H9 (cell line): ENCODE measurements at regions not wholly inside any gene's neighbourhood (a gene's known extent, or its start where the extent isn't known, plus 50 kb on each side); places are given as distances from the start of the nearest gene placed in this dataset.
"Not testable (repeated sequence)": the region's sequence is repeated elsewhere in the genome, so short reads cannot be mapped to it uniquely, and the experiment has no call there.

Source experiments
- DNase-seq: peaks from one replicate; pipeline ENCODE4 v3.0.0-alpha.2; 2017
- H2AFZ ChIP-seq: one replicate; pipeline ENCODE4 v1.6.1; 2013; ENCODE audit warnings: mild to moderate bottlenecking, low read length, control low read depth, moderate library complexity
- H2AK5ac ChIP-seq: 2 replicates; pipeline ENCODE4 v1.6.1; 2013; ENCODE audit warnings: low read length, control low read depth, mixed read lengths; ENCODE audit not compliant: insufficient read length
- H2BK120ac ChIP-seq: one replicate; pipeline ENCODE4 v1.6.1; 2013; ENCODE audit warnings: low read depth, mild to moderate bottlenecking, low read length, control low read depth, inconsistent platforms; ENCODE audit not compliant: poor library complexity, severe bottlenecking
- H2BK12ac ChIP-seq: 2 replicates; pipeline ENCODE4 v1.6.1; 2013; ENCODE audit warnings: low read length, control low read depth, mixed read lengths, low read depth; ENCODE audit not compliant: insufficient read length
- H2BK15ac ChIP-seq: 2 replicates; pipeline ENCODE4 v1.6.1; 2013; ENCODE audit warnings: low read depth, low read length, control low read depth
- H2BK20ac ChIP-seq: one replicate; pipeline ENCODE4 v1.6.1; 2013; ENCODE audit warnings: low read depth, mild to moderate bottlenecking, low read length, control low read depth, inconsistent platforms; ENCODE audit not compliant: poor library complexity, severe bottlenecking
- H2BK5ac ChIP-seq: 2 replicates; pipeline ENCODE4 v1.6.1; 2013; ENCODE audit warnings: low read length, control low read depth, mixed read lengths; ENCODE audit not compliant: insufficient read length
- H3K14ac ChIP-seq: 2 replicates; pipeline ENCODE4 v1.6.1; 2013; ENCODE audit warnings: low read length, control low read depth; ENCODE audit not compliant: insufficient read depth
- H3K18ac ChIP-seq: 2 replicates; pipeline ENCODE4 v1.6.1; 2013; ENCODE audit warnings: low read depth, mild to moderate bottlenecking, mixed read lengths, low read length, control low read depth; ENCODE audit not compliant: insufficient read length
- H3K23ac ChIP-seq: 2 replicates; pipeline ENCODE4 v1.6.1; 2013; ENCODE audit warnings: low read length, control low read depth, mixed read lengths, low read depth; ENCODE audit not compliant: insufficient read length
- H3K23me2 ChIP-seq: 2 replicates; pipeline ENCODE4 v1.6.1; 2013; ENCODE audit warnings: low read depth, mild to moderate bottlenecking, mixed read lengths, low read length, control low read depth; ENCODE audit not compliant: insufficient read length, poor library complexity, severe bottlenecking
- H3K27ac ChIP-seq: 2 replicates; pipeline ENCODE4 v1.5.1; 2013; ENCODE audit warnings: low read length, control low read depth, mixed read lengths, low read depth; ENCODE audit not compliant: insufficient read length
- H3K27me3 ChIP-seq: 2 replicates; pipeline ENCODE4 v1.6.1; 2013; ENCODE audit warnings: low read length, control low read depth, inconsistent platforms; ENCODE audit not compliant: insufficient read depth
- H3K4ac ChIP-seq: 2 replicates; pipeline ENCODE4 v1.6.1; 2013; ENCODE audit warnings: low read depth, mild to moderate bottlenecking, control low read depth, inconsistent platforms, low read length, moderate library complexity
- H3K4me1 ChIP-seq: 2 replicates; pipeline ENCODE4 v1.6.1; 2013; ENCODE audit warnings: low read length, control low read depth, inconsistent platforms; ENCODE audit not compliant: insufficient read depth
- H3K4me2 ChIP-seq: 2 replicates; pipeline ENCODE4 v1.6.1; 2013; ENCODE audit warnings: low read length, control low read depth, mixed read lengths; ENCODE audit not compliant: insufficient read length, insufficient read depth
- H3K56ac ChIP-seq: 2 replicates; pipeline ENCODE4 v1.6.1; 2013; ENCODE audit warnings: low read depth, mild to moderate bottlenecking, mixed read lengths, low read length, control low read depth; ENCODE audit not compliant: insufficient read length
- H3K79me1 ChIP-seq: 2 replicates; pipeline ENCODE4 v1.6.1; 2013; ENCODE audit warnings: low read depth, mild to moderate bottlenecking, moderate library complexity, low read length, control low read depth, inconsistent platforms; ENCODE audit not compliant: insufficient read depth, poor library complexity, severe bottlenecking
- H3K79me2 ChIP-seq: 2 replicates; pipeline ENCODE4 v1.6.1; 2013; ENCODE audit warnings: low read length, control low read depth, inconsistent platforms; ENCODE audit not compliant: insufficient read depth
- H3K9ac ChIP-seq: 2 replicates; pipeline ENCODE4 v1.6.1; 2013; ENCODE audit warnings: low read length, control low read depth, mixed read lengths; ENCODE audit not compliant: insufficient read length; ENCODE audit errors: extremely low read depth
- H3K9me3 ChIP-seq: one replicate; pipeline ENCODE4 v1.6.1; 2013; ENCODE audit warnings: low read depth, low read length, inconsistent platforms; ENCODE audit not compliant: control insufficient read depth
- H3T11ph ChIP-seq: one replicate; pipeline ENCODE4 v1.6.1; 2013; ENCODE audit warnings: mild to moderate bottlenecking, low read length, control low read depth, inconsistent platforms
- H4K20me1 ChIP-seq: one replicate; pipeline ENCODE4 v1.6.1; 2013; ENCODE audit not compliant: control insufficient read depth, insufficient read length, insufficient read depth
- H4K5ac ChIP-seq: 2 replicates; pipeline ENCODE4 v1.6.1; 2013; ENCODE audit warnings: low read depth, mild to moderate bottlenecking, mixed read lengths, low read length, control low read depth; ENCODE audit not compliant: insufficient read length
- H4K8ac ChIP-seq: replicated peaks from 2 replicates; pipeline ENCODE4 v1.6.1; 2013; ENCODE audit warnings: low read length, control low read depth, mixed read lengths, low read depth; ENCODE audit not compliant: insufficient read length
- H4K91ac ChIP-seq: 2 replicates; pipeline ENCODE4 v1.6.1; 2013; ENCODE audit warnings: low read depth, mild to moderate bottlenecking, moderate library complexity, mixed read lengths, low read length, control low read depth; ENCODE audit not compliant: insufficient read length
- H3K27ac Mint-ChIP-seq, 3 experiments: 2 replicates in 2 of 3; 3 replicates in 1 of 3; pipeline ENCODE4 v1.8.0; 2020 to 2021; ENCODE audit warnings: mixed read lengths in 3 of 3, mild to moderate bottlenecking in 1 of 3, moderate library complexity in 1 of 3
- H3K27me3 Mint-ChIP-seq: 2 replicates; pipeline ENCODE4 v1.8.0; 2021; ENCODE audit warnings: low read depth, mild to moderate bottlenecking, moderate library complexity, mixed read lengths
- H3K36me3 Mint-ChIP-seq, 3 experiments: 2 replicates in 2 of 3; 3 replicates in 1 of 3; pipeline ENCODE4 v1.8.0; 2020 to 2021; ENCODE audit warnings: low read depth in 3 of 3, mixed read lengths in 3 of 3; ENCODE audit not compliant: insufficient read depth in 1 of 3
- H3K4me1 Mint-ChIP-seq, 2 experiments: 2 replicates each; pipeline ENCODE4 v1.8.0; 2020; ENCODE audit warnings: mixed read lengths in 2 of 2
- H3K4me3 Mint-ChIP-seq, 2 experiments: 2 replicates in 1 of 2; 3 replicates in 1 of 2; pipeline ENCODE4 v1.8.0; 2020 to 2021; ENCODE audit warnings: mild to moderate bottlenecking in 2 of 2, mixed read lengths in 2 of 2, moderate library complexity in 1 of 2
- H3K9me3 Mint-ChIP-seq, 2 experiments: 2 replicates in 1 of 2; 3 replicates in 1 of 2; pipeline ENCODE4 v1.8.0; 2020; ENCODE audit warnings: mild to moderate bottlenecking in 2 of 2, mixed read lengths in 2 of 2, moderate library complexity in 1 of 2
- WGBS: extraction: QIAGEN DNeasy Blood & Tissue Kit; methylation state at CpG from one replicate; pipeline ENCODE4 v1.1.7; 2013; ENCODE audit warnings: missing lambda C conversion rate, low lambda C conversion rate, mixed read lengths; ENCODE audit not compliant: insufficient read length; ENCODE audit errors: extremely low coverage; 5-methylcytosine and 5-hydroxymethylcytosine counted together

GRCh38 chr2:87222131-87222530, 200.5 kb upstream of the PLGLB1 start:
- not testable (repeated sequence) for H3K27ac Mint-ChIP-seq, H3K9me3 ChIP-seq, H3K9me3 Mint-ChIP-seq, H2BK20ac ChIP-seq, H3K23me2 ChIP-seq, H2BK120ac ChIP-seq, H3K23ac ChIP-seq, H2BK12ac ChIP-seq, H3T11ph ChIP-seq, H3K18ac ChIP-seq, DNase-seq, H3K4me3 Mint-ChIP-seq, H3K4me1 Mint-ChIP-seq, H4K20me1 ChIP-seq, H3K27me3 ChIP-seq, H3K4me1 ChIP-seq, H3K4me2 ChIP-seq, H3K14ac ChIP-seq, H2AFZ ChIP-seq, H3K56ac ChIP-seq, H3K79me2 ChIP-seq, H2BK15ac ChIP-seq, H2BK5ac ChIP-seq, H4K91ac ChIP-seq, H3K36me3 Mint-ChIP-seq, H3K27ac ChIP-seq, H4K5ac ChIP-seq, H2AK5ac ChIP-seq, H3K79me1 ChIP-seq, H3K4ac ChIP-seq, H4K8ac ChIP-seq, H3K9ac ChIP-seq
- no CpG with 5 or more reads among the region's 7 CpGs for WGBS
- peaks cover 21% of the 10 kb centered on the region for H3K27me3 Mint-ChIP-seq

- not testable (repeated sequence) for H4K20me1 ChIP-seq, H2AK5ac ChIP-seq, H3T11ph ChIP-seq, H3K27me3 ChIP-seq, H3K9me3 Mint-ChIP-seq, H4K5ac ChIP-seq, DNase-seq, H2AFZ ChIP-seq, H3K4me1 Mint-ChIP-seq, H3K23ac ChIP-seq, H3K9me3 ChIP-seq, H4K91ac ChIP-seq, H3K4me2 ChIP-seq, H3K4ac ChIP-seq, H2BK12ac ChIP-seq, H3K36me3 Mint-ChIP-seq, H2BK5ac ChIP-seq, H3K4me1 ChIP-seq, H3K9ac ChIP-seq, H3K27ac Mint-ChIP-seq, H4K8ac ChIP-seq, H3K23me2 ChIP-seq, H3K27ac ChIP-seq, H3K56ac ChIP-seq, H3K79me2 ChIP-seq, H3K14ac ChIP-seq, H3K79me1 ChIP-seq, H2BK20ac ChIP-seq, H3K18ac ChIP-seq, H2BK15ac ChIP-seq, H2BK120ac ChIP-seq, H3K4me3 Mint-ChIP-seq
- peaks cover 18% of the 10 kb centered on the region for H3K27me3 Mint-ChIP-seq
- WGBS: no CpG with 5 or more reads among the region's 3 CpGs
These were observed 202.2 kb upstream of the PLGLB1 start for GRCh38 chr2:87223873-87224272.
